ENCODE measurements at regions not wholly inside any gene's neighbourhood (a gene's known extent, or its start where the extent isn't known, plus 50 kb on each side); places are given as distances from the start of the nearest gene placed in this dataset.

GRCh38 chr2:239853706-239854327 is 171.3 kb downstream of the NDUFA10 start:
- TF ChIP-seq CTCF (IDR thresholded peaks at IDR 0.05) (no peak), POLR2AphosphoS5 (IDR thresholded peaks at IDR 0.05) (no peak), POLR2A (IDR thresholded peaks at IDR 0.05) (no peak)

Data from stomach (tissue), 4 donors.